CD4-positive, alpha-beta T cell treated with Interleukin-15 for 4 hours (primary cell): ENCODE measurements at regions not wholly inside any gene's neighbourhood (a gene's known extent, or its start where the extent isn't known, plus 50 kb on each side); places are given as distances from the start of the nearest gene placed in this dataset.
"Not testable (repeated sequence)": the region's sequence is repeated elsewhere in the genome, so short reads cannot be mapped to it uniquely, and the experiment has no call there.

Source experiments
- DNase-seq: peaks from one replicate; pipeline ENCODE4 v3.0.0-alpha.2; 2020; ENCODE audit warnings: low spot score

GRCh38 chr14:105660816-105661531 is 134.6 kb downstream of the TMEM121 start:
- no peak for DNase-seq

GRCh38 chr14:105662043-105662442 is 135.7 kb downstream of the TMEM121 start:
- DNase-seq = not testable (repeated sequence)

- DNase-seq = not testable (repeated sequence)
These were observed 136.2 kb downstream of the TMEM121 start for GRCh38 chr14:105662592-105662991.

- not testable (repeated sequence) for DNase-seq
These were observed 136.9 kb downstream of the TMEM121 start for GRCh38 chr14:105663323-105663722.

GRCh38 chr14:105663818-105664596 is 137.6 kb downstream of the TMEM121 start:
- not testable (repeated sequence) for DNase-seq

GRCh38 chr14:105664691-105665090 is 138.3 kb downstream of the TMEM121 start:
- DNase-seq = no peak

- DNase-seq = no peak
These were observed 139.0 kb downstream of the TMEM121 start for GRCh38 chr14:105665247-105665950.

- DNase-seq = no peak
These were observed 139.5 kb downstream of the TMEM121 start for GRCh38 chr14:105665951-105666277.

- no peak for DNase-seq
These were observed 140.0 kb downstream of the TMEM121 start for GRCh38 chr14:105666420-105666819.

- DNase-seq = not testable (repeated sequence)
These were observed 140.7 kb downstream of the TMEM121 start for GRCh38 chr14:105666991-105667662.

GRCh38 chr14:105667663-105668020 is 141.3 kb downstream of the TMEM121 start:
- not testable (repeated sequence) for DNase-seq

GRCh38 chr14:105668021-105668420 is 141.6 kb downstream of the TMEM121 start:
- DNase-seq = not testable (repeated sequence)

GRCh38 chr14:105668471-105669230 is 142.3 kb downstream of the TMEM121 start:
- DNase-seq = not testable (repeated sequence)

- not testable (repeated sequence) for DNase-seq
These were observed 142.8 kb downstream of the TMEM121 start for GRCh38 chr14:105669231-105669610.

- DNase-seq = not testable (repeated sequence)
These were observed 143.3 kb downstream of the TMEM121 start for GRCh38 chr14:105669646-105670045.

GRCh38 chr14:105672450-105673200 is 146.2 kb downstream of the TMEM121 start:
- not testable (repeated sequence) for DNase-seq

GRCh38 chr14:105675433-105675832 is 149.1 kb downstream of the TMEM121 start:
- not testable (repeated sequence) for DNase-seq

GRCh38 chr14:105675905-105676670 is 149.7 kb downstream of the TMEM121 start:
- DNase-seq = not testable (repeated sequence)

GRCh38 chr14:105678057-105678456 is 151.7 kb downstream of the TMEM121 start:
- DNase-seq = not testable (repeated sequence)
